WTC11 (cell line): ENCODE measurements at regions not wholly inside any gene's neighbourhood (a gene's known extent, or its start where the extent isn't known, plus 50 kb on each side); places are given as distances from the start of the nearest gene placed in this dataset.

Experiments used
- ATAC-seq: fragments of 200-7000 bp; cut with Tn5 transposase; 2 replicates; pipeline ENCODE4 v1.10.0; 2021; ENCODE audit warnings: mild to moderate bottlenecking, moderate library complexity
- CTCF ChIA-PET: fragments of 300-600 bp; sonication (Branson Sonifier 250); formaldehyde crosslinking; loops from one replicate; lab custom pipeline; 2021; ENCODE audit warnings: antibody characterized with exemption; lab: Charles Lee
- POLR2A ChIA-PET: fragments of 350-600 bp; sonication (Branson Sonifier 250); formaldehyde crosslinking; loops from one replicate; lab custom pipeline; 2021; ENCODE audit warnings: antibody characterized with exemption; lab: Charles Lee
- DNase-seq: peaks from one replicate; pipeline ENCODE4 v3.0.0; 2021; ENCODE audit warnings: low spot score
- H3K27ac Mint-ChIP-seq: 2 replicates; pipeline ENCODE4 v1.8.0; 2021; ENCODE audit warnings: mixed read lengths
- H3K27me3 Mint-ChIP-seq: 2 replicates; pipeline ENCODE4 v1.8.0; 2021; ENCODE audit warnings: low read depth, mild to moderate bottlenecking, moderate library complexity, mixed read lengths
- H3K36me3 Mint-ChIP-seq: 2 replicates; pipeline ENCODE4 v1.8.0; 2021; ENCODE audit warnings: mixed read lengths
- H3K4me1 Mint-ChIP-seq: 2 replicates; pipeline ENCODE4 v1.8.0; 2022; ENCODE audit warnings: mixed read lengths
- H3K4me3 Mint-ChIP-seq: 2 replicates; pipeline ENCODE4 v1.8.0; 2021; ENCODE audit warnings: mild to moderate bottlenecking, moderate library complexity, mixed read lengths
- H3K9me3 Mint-ChIP-seq: 2 replicates; pipeline ENCODE4 v1.8.0; 2021; ENCODE audit warnings: mixed read lengths
- ARID4B ChIP-seq: sonication (generic); formaldehyde crosslinking; IDR thresholded peaks from 2 replicates; pipeline ENCODE4 v1.8.0; 2023; ENCODE audit warnings: missing genetic modification reagents, mild to moderate bottlenecking, borderline replicate concordance
- CREM ChIP-seq: sonication (generic); formaldehyde crosslinking; IDR thresholded peaks from 2 replicates; pipeline ENCODE4 v1.8.1; 2022; ENCODE audit warnings: mild to moderate bottlenecking, missing genetic modification reagents, moderate library complexity
- ELF4 ChIP-seq: sonication (generic); formaldehyde crosslinking; IDR thresholded peaks from 2 replicates; pipeline ENCODE4 v1.8.1; 2022; ENCODE audit warnings: low read depth, mild to moderate bottlenecking, moderate library complexity, missing genetic modification reagents
- FOXK1 ChIP-seq: sonication (generic); formaldehyde crosslinking; IDR thresholded peaks from 2 replicates; pipeline ENCODE4 v1.8.0; 2022; ENCODE audit warnings: mild to moderate bottlenecking, moderate library complexity, missing genetic modification reagents
- GRHL2 ChIP-seq: fragments of 250-450 bp; sonication (Bioruptor Pico); IDR thresholded peaks from 2 replicates; pipeline ENCODE4 v1.8.0; 2022; ENCODE audit warnings: mild to moderate bottlenecking, moderate library complexity; ENCODE audit not compliant: insufficient replicate concordance, severe bottlenecking
- HMGA2 ChIP-seq: fragments of 250-450 bp; sonication (Bioruptor Pico); IDR thresholded peaks from 2 replicates; pipeline ENCODE4 v1.4.0; 2021; ENCODE audit warnings: mild to moderate bottlenecking, moderate library complexity
- JAZF1 ChIP-seq: fragments of 250-450 bp; sonication (Bioruptor Pico); IDR thresholded peaks from 2 replicates; pipeline ENCODE4 v1.9.0; 2021; ENCODE audit warnings: moderate library complexity, mild to moderate bottlenecking, inconsistent platforms
- JUN ChIP-seq: sonication (generic); formaldehyde crosslinking; IDR thresholded peaks from 2 replicates; pipeline ENCODE4 v1.8.0; 2023; ENCODE audit warnings: mild to moderate bottlenecking, missing genetic modification reagents
- KAT7 ChIP-seq: sonication (generic); formaldehyde crosslinking; IDR thresholded peaks from 2 replicates; pipeline ENCODE4 v1.8.1; 2023; ENCODE audit warnings: missing genetic modification reagents, mild to moderate bottlenecking, borderline replicate concordance
- MAX ChIP-seq: sonication (generic); formaldehyde crosslinking; IDR thresholded peaks from 2 replicates; pipeline ENCODE4 v1.8.0; 2022; ENCODE audit warnings: mild to moderate bottlenecking, missing genetic modification reagents
- NFYB ChIP-seq: sonication (generic); formaldehyde crosslinking; conservative IDR thresholded peaks from 2 replicates; pipeline ENCODE4 v1.8.0; 2022; ENCODE audit warnings: low read depth, missing genetic modification reagents
- RORB ChIP-seq: fragments of 250-450 bp; sonication (Bioruptor Pico); IDR thresholded peaks from 2 replicates; pipeline ENCODE4 v1.9.0; 2021; ENCODE audit warnings: mild to moderate bottlenecking
- SMAD3 ChIP-seq: sonication (generic); formaldehyde crosslinking; IDR thresholded peaks from 2 replicates; pipeline ENCODE4 v1.8.0; 2022; ENCODE audit warnings: missing genetic modification reagents, mild to moderate bottlenecking, borderline replicate concordance
- SOX15 ChIP-seq: fragments of 250-450 bp; sonication (Bioruptor Pico); IDR thresholded peaks from 2 replicates; pipeline ENCODE4 v1.9.0; 2021; ENCODE audit warnings: mild to moderate bottlenecking
- SP1 ChIP-seq: sonication (generic); formaldehyde crosslinking; conservative IDR thresholded peaks from 2 replicates; pipeline ENCODE4 v1.8.1; 2022; ENCODE audit warnings: missing genetic modification reagents
- TCF7 ChIP-seq: sonication (generic); formaldehyde crosslinking; IDR thresholded peaks from 2 replicates; pipeline ENCODE4 v1.8.0; 2022; ENCODE audit warnings: mild to moderate bottlenecking, low read depth, missing genetic modification reagents, moderate library complexity
- TEAD4 ChIP-seq: sonication (generic); formaldehyde crosslinking; IDR thresholded peaks from 2 replicates; pipeline ENCODE4 v1.8.0; 2022; ENCODE audit warnings: mild to moderate bottlenecking, missing genetic modification reagents
- TP53 ChIP-seq: sonication (generic); formaldehyde crosslinking; IDR thresholded peaks from 2 replicates; pipeline ENCODE4 v1.8.1; 2023; ENCODE audit warnings: mild to moderate bottlenecking, missing genetic modification reagents
- ZBTB43 ChIP-seq: sonication (generic); formaldehyde crosslinking; IDR thresholded peaks from 2 replicates; pipeline ENCODE4 v1.8.1; 2023; ENCODE audit warnings: mild to moderate bottlenecking, missing genetic modification reagents
- ZNF138 ChIP-seq: sonication (generic); formaldehyde crosslinking; conservative IDR thresholded peaks from 2 replicates; pipeline ENCODE4 v1.8.1; 2022; ENCODE audit warnings: mild to moderate bottlenecking, moderate library complexity, missing genetic modification reagents
- ZNF416 ChIP-seq: fragments of 250-450 bp; sonication (Bioruptor Pico); IDR thresholded peaks from 2 replicates; pipeline ENCODE4 v1.9.0; 2021; ENCODE audit warnings: mild to moderate bottlenecking, inconsistent platforms
- ZNF512 ChIP-seq: sonication (generic); formaldehyde crosslinking; IDR thresholded peaks from 2 replicates; pipeline ENCODE4 v1.8.1; 2022; ENCODE audit warnings: missing genetic modification reagents, borderline replicate concordance
- ZSCAN18 ChIP-seq: fragments of 250-450 bp; sonication (Bioruptor Pico); IDR thresholded peaks from 2 replicates; pipeline ENCODE4 v2.1.2; 2022; ENCODE audit warnings: mild to moderate bottlenecking, moderate library complexity

GRCh38 chr20:40811660-40812414, 122.8 kb upstream of the MAFB start:
- ChIA-PET CTCF (interaction anchor here (0.5 to 2.6 kb wide), 13 partner anchors 12 to 151 kb away, joined by 3 to 14 read pairs (median 5); no protein-coding TSS in a partner anchor), POLR2A (interaction anchor here (0.5 kb wide), 1 partner anchor 27 kb away, joined by 3 read pairs; no protein-coding TSS in a partner anchor)
- Mint-ChIP-seq H3K36me3 (no peaks in the 10 kb centered on the region), H3K4me1 (no peaks in the 10 kb centered on the region), H3K27me3 (no peaks in the 10 kb centered on the region), H3K9me3 (no peaks in the 10 kb centered on the region), H3K27ac (no peak overlapping the region), H3K4me3 (no peak overlapping the region)
- no peak for TF ChIP-seq SMAD3 (CRISPR knock-in tag)
- no peak for TF ChIP-seq JUN (CRISPR knock-in tag)
- TF ChIP-seq TCF7, result no peak
- no peak for TF ChIP-seq ZNF138 (CRISPR knock-in tag)
- TF ChIP-seq ZBTB43 (CRISPR knock-in tag), result no peak
- TF ChIP-seq HMGA2, result no peak
- no peak for TF ChIP-seq RORB (CRISPR knock-in tag)
- TF ChIP-seq ZNF416 (CRISPR knock-in tag), result no peak
- no peak for TF ChIP-seq JAZF1
- no peak for TF ChIP-seq ARID4B (CRISPR knock-in tag)
- TF ChIP-seq ELF4 (CRISPR knock-in tag), result no peak
- no peak for TF ChIP-seq CREM (CRISPR knock-in tag)
- no peak for TF ChIP-seq TP53 (CRISPR knock-in tag)
- TF ChIP-seq TEAD4 (CRISPR knock-in tag), result no peak
- ATAC-seq (peak; percentile 38; the same call in 1 of the 2 replicates), DNase-seq (no peak)

GRCh38 chr20:40812415-40812925, 123.4 kb upstream of the MAFB start:
- TF ChIP-seq ZNF512 (CRISPR knock-in tag) (no peak), SOX15 (CRISPR knock-in tag) (no peak), MAX (CRISPR knock-in tag) (no peak), JUN (CRISPR knock-in tag) (no peak), GRHL2 (no peak), SP1 (CRISPR knock-in tag) (no peak), ZSCAN18 (CRISPR knock-in tag) (no peak), NFYB (CRISPR knock-in tag) (no peak), KAT7 (CRISPR knock-in tag) (no peak), FOXK1 (CRISPR knock-in tag) (no peak)
- ChIA-PET CTCF (interaction anchor here (1.2 to 2.6 kb wide), 6 partner anchors 11 to 131 kb away, joined by 3 to 14 read pairs (median 4); no protein-coding TSS in a partner anchor), POLR2A (interaction anchor here (0.5 kb wide), 1 partner anchor 26 kb away, joined by 3 read pairs; no protein-coding TSS in a partner anchor)
- ATAC-seq (no peak), DNase-seq (no peak)
- H3K4me1 Mint-ChIP-seq, result no peaks in the 10 kb centered on the region
- H3K27ac Mint-ChIP-seq, result no peak overlapping the region
- H3K4me3 Mint-ChIP-seq, result no peak overlapping the region
- H3K9me3 Mint-ChIP-seq, result no peaks in the 10 kb centered on the region
- no peaks in the 10 kb centered on the region for H3K36me3 Mint-ChIP-seq
- H3K27me3 Mint-ChIP-seq, result no peaks in the 10 kb centered on the region
